ENCODE measurements at regions not wholly inside any gene's neighbourhood (a gene's known extent, or its start where the extent isn't known, plus 50 kb on each side); places are given as distances from the start of the nearest gene placed in this dataset. TPM values are rescaled to one million over a fixed set of nuclear protein-coding genes. Genes with fewer than 3 reads are reported as not detected.

Small RNA genes lying in the stretch of these regions (small RNA-seq; reads per million reads assigned to genes)
- gene RNU1-23P (ENCODE audit: low replicate concordance) = not detected
